Esophagus squamous epithelium (tissue), 5 donors: ENCODE measurements at regions not wholly inside any gene's neighbourhood (a gene's known extent, or its start where the extent isn't known, plus 50 kb on each side); places are given as distances from the start of the nearest gene placed in this dataset.

ENCODE experiments used
- DNase-seq: peaks from one replicate; lab custom pipeline; 2025; lab: John Stamatoyannopoulos, UW
- H3K27ac ChIP-seq, 4 donors: fragments of 200-600 bp; sonication (generic); one replicate each; pipeline ENCODE4 v1.5.1; 2016 to 2019; ENCODE audit warnings: mild to moderate bottlenecking in 1 of 4
- H3K27me3 ChIP-seq, 4 donors: fragments of 200-600 bp; sonication (generic); 1 replicate in 3 of 4; 2 replicates in 1 of 4; pipeline versions ENCODE4 v1.5.1 to v1.6.0; 2017 to 2021; ENCODE audit warnings: antibody characterized with exemption in 1 of 4
- H3K36me3 ChIP-seq, 3 donors: fragments of 200-600 bp; sonication (generic); one replicate each; pipeline ENCODE4 v1.5.1; 2016 to 2019
- H3K4me1 ChIP-seq, 3 donors: fragments of 200-600 bp; sonication (generic); one replicate each; pipeline ENCODE4 v1.5.1; 2017 to 2019
- H3K4me3 ChIP-seq, 4 donors: fragments of 200-600 bp; sonication (generic); 1 replicate in 3 of 4; 2 replicates in 1 of 4; pipeline ENCODE4 v1.5.1; 2016 to 2019; ENCODE audit warnings: mild to moderate bottlenecking in 2 of 4, moderate library complexity in 1 of 4
- H3K9me3 ChIP-seq, 3 donors: fragments of 200-600 bp; sonication (generic); one replicate each; pipeline ENCODE4 v1.5.1; 2016 to 2019
- POLR2A ChIP-seq, 4 donors: fragments of 450-650 bp; IDR thresholded peaks; one replicate each; pipeline ENCODE4 v1.6.1; 2017; ENCODE audit warnings: antibody characterized with exemption in 4 of 4, mild to moderate bottlenecking in 4 of 4, moderate library complexity in 3 of 4
- WGBS, 2 donors: methylation state at CpG; one replicate each; pipeline ENCODE4 v1.1.5; 2018; 5-methylcytosine and 5-hydroxymethylcytosine counted together
- intact Hi-C: fragments of 100-400 bp; cut with DNase I; formaldehyde crosslinking; loops from one replicate; pipeline ENCODE4 v1.15.0; 2022
- TF ChIP-seq, protein P1 (sequence below), 6 experiments: fragments of 450-650 bp in 4 of 6; fragments of 200-600 bp in 2 of 6; sonication (generic) in 2 of 6; IDR thresholded peaks; one replicate each; pipeline ENCODE4 v1.5.1; 2016 to 2019; ENCODE audit warnings: antibody characterized with exemption in 6 of 6, mild to moderate bottlenecking in 4 of 6, moderate library complexity in 4 of 6
- donor health status: DM: yes; HTN: yes; CAD: no.

DNA sequence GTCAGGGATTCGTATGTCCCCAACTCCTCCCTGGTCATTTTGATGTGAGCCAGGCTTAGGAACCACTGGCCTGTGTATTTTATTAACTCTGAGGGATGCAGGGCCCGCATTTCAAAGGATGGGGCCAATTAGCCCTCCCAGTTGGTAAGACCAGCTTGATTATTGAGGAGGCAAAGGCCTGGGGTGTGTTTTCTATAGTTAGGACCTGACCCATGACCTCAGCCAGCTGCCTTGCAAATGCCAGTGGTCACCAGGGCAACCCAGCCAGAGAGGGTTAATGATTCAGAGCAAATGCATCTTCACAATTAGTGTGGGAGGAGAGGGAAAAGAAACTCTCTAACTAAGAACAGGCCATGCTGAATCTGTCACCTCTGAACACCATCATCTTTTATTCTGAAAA is 835.4 kb downstream of the MAFB start:
- WGBS, 2 donors: 50 to 83% methylated on average over 1 to 2 of the region's 2 CpGs
- Histone ChIP-seq H3K27me3 (no peaks in the 10 kb centered on the region), H3K4me3 (no peak overlapping the region), H3K4me1 (peaks cover 10 to 28% (median 19%) of the 10 kb centered on the region in 3 donors), H3K36me3 (no peaks in the 10 kb centered on the region), H3K9me3 (no peaks in the 10 kb centered on the region), H3K27ac (no peak overlapping the region)
- intact Hi-C loops: no loop called here
- DNase-seq: no peak
- TF ChIP-seq, protein P1, sequence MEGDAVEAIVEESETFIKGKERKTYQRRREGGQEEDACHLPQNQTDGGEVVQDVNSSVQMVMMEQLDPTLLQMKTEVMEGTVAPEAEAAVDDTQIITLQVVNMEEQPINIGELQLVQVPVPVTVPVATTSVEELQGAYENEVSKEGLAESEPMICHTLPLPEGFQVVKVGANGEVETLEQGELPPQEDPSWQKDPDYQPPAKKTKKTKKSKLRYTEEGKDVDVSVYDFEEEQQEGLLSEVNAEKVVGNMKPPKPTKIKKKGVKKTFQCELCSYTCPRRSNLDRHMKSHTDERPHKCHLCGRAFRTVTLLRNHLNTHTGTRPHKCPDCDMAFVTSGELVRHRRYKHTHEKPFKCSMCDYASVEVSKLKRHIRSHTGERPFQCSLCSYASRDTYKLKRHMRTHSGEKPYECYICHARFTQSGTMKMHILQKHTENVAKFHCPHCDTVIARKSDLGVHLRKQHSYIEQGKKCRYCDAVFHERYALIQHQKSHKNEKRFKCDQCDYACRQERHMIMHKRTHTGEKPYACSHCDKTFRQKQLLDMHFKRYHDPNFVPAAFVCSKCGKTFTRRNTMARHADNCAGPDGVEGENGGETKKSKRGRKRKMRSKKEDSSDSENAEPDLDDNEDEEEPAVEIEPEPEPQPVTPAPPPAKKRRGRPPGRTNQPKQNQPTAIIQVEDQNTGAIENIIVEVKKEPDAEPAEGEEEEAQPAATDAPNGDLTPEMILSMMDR (IDR thresholded peaks at IDR 0.05): no peak

DNA sequence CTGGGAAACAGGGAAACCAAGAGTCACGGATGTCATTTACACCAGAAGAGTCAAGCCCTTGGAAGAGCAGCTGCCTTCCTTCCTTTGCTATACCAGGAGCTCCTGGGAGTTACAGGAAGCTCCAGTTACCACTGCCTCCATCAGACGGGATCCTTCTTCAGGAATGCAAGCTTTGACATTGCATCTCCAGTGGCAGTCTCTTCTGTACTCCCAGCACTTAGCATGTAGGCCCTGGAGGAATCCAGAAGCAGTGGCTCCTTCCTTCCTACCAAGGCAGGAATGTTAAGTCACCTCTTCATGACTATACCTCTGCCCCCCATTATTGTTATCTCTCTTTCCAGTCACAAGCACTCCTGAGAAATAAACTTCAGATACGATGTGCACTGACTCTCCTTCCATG is 836.0 kb downstream of the MAFB start:
- intact Hi-C loops: no loop called here
- Histone ChIP-seq H3K4me1 (peaks cover 10 to 28% (median 19%) of the 10 kb centered on the region in 3 donors), H3K27me3 (no peaks in the 10 kb centered on the region), H3K36me3 (no peaks in the 10 kb centered on the region), H3K4me3 (no peak overlapping the region), H3K27ac (no peak overlapping the region), H3K9me3 (no peaks in the 10 kb centered on the region)
- TF ChIP-seq, protein P1 (IDR thresholded peaks at IDR 0.05): no peak
- no peak for TF ChIP-seq POLR2A (IDR thresholded peaks at IDR 0.05)
- 91% methylated on average over 3 of the region's 3 CpGs for WGBS, 2 donors
- DNase-seq: no peak

- no peak for DNase-seq
These were observed 837.6 kb downstream of the MAFB start for GRCh38 chr20:39851459-39851858.

GRCh38 chr20:39850821-39851330 is 838.2 kb downstream of the MAFB start:
- peak overlapping the region in 3 of 4 donors; percentile 8 to 56 (median 47) for H3K27ac ChIP-seq

More at GRCh38 chr20:39851459-39851858, 837.6 kb downstream of the MAFB start:
- WGBS, 2 donors: 22 to 48% methylated on average over 3 of the region's 3 CpGs
- Histone ChIP-seq H3K36me3 (no peaks in the 10 kb centered on the region), H3K27me3 (no peaks in the 10 kb centered on the region), H3K4me3 (no peak overlapping the region), H3K9me3 (no peaks in the 10 kb centered on the region), H3K4me1 (peaks cover 10 to 28% (median 19%) of the 10 kb centered on the region in 3 donors), H3K27ac (no peak overlapping the region)
- intact Hi-C loops: no loop called here
- no peak for TF ChIP-seq POLR2A (IDR thresholded peaks at IDR 0.05)

DNA sequence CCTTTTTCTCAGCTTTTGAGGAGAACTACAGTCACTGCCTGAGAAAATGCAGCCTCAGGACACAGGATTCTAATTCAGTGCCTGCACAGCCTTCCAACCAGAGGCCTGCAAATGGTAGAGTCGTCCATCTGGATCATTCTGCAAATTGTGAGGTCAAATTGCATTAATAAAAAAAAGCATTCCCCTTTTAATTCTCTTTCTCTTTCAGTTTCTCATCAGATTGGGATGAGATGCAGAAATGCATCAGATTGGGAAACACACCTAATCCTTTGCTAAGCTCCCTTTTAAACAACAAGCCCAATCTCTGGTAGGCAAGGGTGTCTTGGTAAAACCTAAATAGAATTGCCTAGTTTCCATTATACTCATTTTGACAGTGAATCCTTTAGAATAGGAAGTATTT is 838.8 kb downstream of the MAFB start:
- no peak for DNase-seq
- peak overlapping the region in 3 of 4 donors; percentile 43 to 68 (median 56) for H3K27ac ChIP-seq
- WGBS, 2 donors: 8 to 9% methylated on average over 1 of the region's 1 CpG
- H3K36me3 ChIP-seq: no peaks in the 10 kb centered on the region
- peaks cover 10 to 28% (median 19%) of the 10 kb centered on the region in 3 donors for H3K4me1 ChIP-seq
- H3K27me3 ChIP-seq: no peaks in the 10 kb centered on the region
- intact Hi-C loops: no loop called here
- no peaks in the 10 kb centered on the region for H3K9me3 ChIP-seq
- TF ChIP-seq, protein P1 (IDR thresholded peaks at IDR 0.05): no peak
- TF ChIP-seq POLR2A (IDR thresholded peaks at IDR 0.05): no peak
- H3K4me3 ChIP-seq: no peak overlapping the region

More at GRCh38 chr20:39850821-39851330, 838.2 kb downstream of the MAFB start:
- intact Hi-C loops: no loop called here
- H3K4me1 ChIP-seq: peaks cover 10 to 28% (median 19%) of the 10 kb centered on the region in 3 donors
- no peak overlapping the region for H3K4me3 ChIP-seq
- no peak for TF ChIP-seq POLR2A (IDR thresholded peaks at IDR 0.05)
- TF ChIP-seq, protein P1 (IDR thresholded peaks at IDR 0.05): no peak
- no peaks in the 10 kb centered on the region for H3K36me3 ChIP-seq
- WGBS, 2 donors: 47 to 77% methylated on average over 5 of the region's 5 CpGs
- H3K9me3 ChIP-seq: no peaks in the 10 kb centered on the region
- DNase-seq: no peak
- no peaks in the 10 kb centered on the region for H3K27me3 ChIP-seq
